ENCODE measurements at regions not wholly inside any gene's neighbourhood (a gene's known extent, or its start where the extent isn't known, plus 50 kb on each side); places are given as distances from the start of the nearest gene placed in this dataset.

- DNase-seq = no peak
Observed at GRCh38 chr21:28444557-28444956, 548.1 kb downstream of the LTN1 start.

GRCh38 chr21:28444111-28444510, 548.6 kb downstream of the LTN1 start:
- no peak for DNase-seq

- no peak for DNase-seq
Observed at GRCh38 chr21:28442624-28443023, 550.1 kb downstream of the LTN1 start.

- DNase-seq = no peak
Observed at GRCh38 chr21:28442085-28442484, 550.6 kb downstream of the LTN1 start.

- DNase-seq = no peak
Observed at GRCh38 chr21:28439788-28440187, 552.9 kb downstream of the LTN1 start.

- no peak for DNase-seq
Observed at GRCh38 chr21:28439251-28439650, 553.4 kb downstream of the LTN1 start.

GRCh38 chr21:28437061-28437460, 555.6 kb downstream of the LTN1 start:
- DNase-seq = no peak

- DNase-seq = no peak
Observed at GRCh38 chr21:28436286-28436932, 556.3 kb downstream of the LTN1 start.

- no peak for DNase-seq
Observed at GRCh38 chr21:28431527-28432200, 561.0 kb downstream of the LTN1 start.

- DNase-seq = no peak
Observed at GRCh38 chr21:28431022-28431421, 561.7 kb downstream of the LTN1 start.

- no peak for DNase-seq
Observed at GRCh38 chr21:28429161-28429560, 563.5 kb downstream of the LTN1 start.

GRCh38 chr21:28427394-28428022, 565.2 kb downstream of the LTN1 start:
- DNase-seq = no peak

- no peak for DNase-seq
Observed at GRCh38 chr21:28426545-28426944, 566.1 kb downstream of the LTN1 start.

GRCh38 chr21:28423521-28424190, 569.0 kb downstream of the LTN1 start:
- DNase-seq = no peak

- no peak for DNase-seq
Observed at GRCh38 chr21:28421716-28422524, 570.8 kb downstream of the LTN1 start.

GRCh38 chr21:28419811-28420210, 572.9 kb downstream of the LTN1 start:
- no peak for DNase-seq

GRCh38 chr21:28418726-28419514, 573.8 kb downstream of the LTN1 start:
- no peak for DNase-seq

GRCh38 chr21:28410256-28410655, 582.4 kb downstream of the LTN1 start:
- peak; percentile 83 to 90 for DNase-seq

GRCh38 chr21:28402616-28402989, 590.1 kb downstream of the LTN1 start:
- no peak for DNase-seq

- DNase-seq = no peak
Observed at GRCh38 chr21:28397040-28397439, 595.6 kb downstream of the LTN1 start.

GRCh38 chr21:28396421-28396820, 596.3 kb downstream of the LTN1 start:
- no peak for DNase-seq

- no peak for DNase-seq
Observed at GRCh38 chr21:28393279-28393678, 599.4 kb downstream of the LTN1 start.
